ENCODE measurements at regions not wholly inside any gene's neighbourhood (a gene's known extent, or its start where the extent isn't known, plus 50 kb on each side); places are given as distances from the start of the nearest gene placed in this dataset.

GRCh38 chr2:173654896-173655265 lies 300.2 kb downstream of the CDCA7 start:
- Histone ChIP-seq H3K27ac (no peak overlapping the region), H3K4me3 (no peak overlapping the region), H3K4me1 (no peaks in the 10 kb centered on the region), H3K27me3 (no peaks in the 10 kb centered on the region), H3K9me3 (no peaks in the 10 kb centered on the region), H3K36me3 (no peaks in the 10 kb centered on the region)
- 65% methylated on average over 5 of the region's 5 CpGs for WGBS (ENCODE audit: insufficient coverage, low coverage, low lambda C conversion rate, missing lambda C conversion rate)
- ATAC-seq (no peak), DNase-seq (no peak)
- intact Hi-C loops (cut with DNase I), result no loop called here
- TF ChIP-seq CTCF (IDR thresholded peaks at IDR 0.05) (no peak), POLR2A (IDR thresholded peaks at IDR 0.05) (no peak)

- 62% methylated on average over 1 of the region's 1 CpG for WGBS (ENCODE audit: insufficient coverage, low coverage, low lambda C conversion rate, missing lambda C conversion rate)
- Histone ChIP-seq H3K4me1 (no peaks in the 10 kb centered on the region), H3K9me3 (no peaks in the 10 kb centered on the region), H3K27ac (no peak overlapping the region), H3K4me3 (no peak overlapping the region), H3K27me3 (no peaks in the 10 kb centered on the region), H3K36me3 (no peaks in the 10 kb centered on the region)
- no peak for ATAC-seq
- intact Hi-C loops (cut with DNase I), result no loop called here
- no peak for DNase-seq
- TF ChIP-seq POLR2A (IDR thresholded peaks at IDR 0.05) (no peak), CTCF (IDR thresholded peaks at IDR 0.05) (no peak)
Observed at GRCh38 chr2:173656086-173656485, 301.4 kb downstream of the CDCA7 start.

- H3K9me3 ChIP-seq, result no peaks in the 10 kb centered on the region
- H3K27ac ChIP-seq, result no peak overlapping the region
- DNase-seq, result no peak
- H3K27me3 ChIP-seq, result no peaks in the 10 kb centered on the region
- no peak overlapping the region for H3K4me3 ChIP-seq
- no peaks in the 10 kb centered on the region for H3K4me1 ChIP-seq
- no peaks in the 10 kb centered on the region for H3K36me3 ChIP-seq
- intact Hi-C loops (cut with DNase I), result no loop called here
- no peak for TF ChIP-seq CTCF (IDR thresholded peaks at IDR 0.05)
- 80% methylated on average over 8 of the region's 10 CpGs for WGBS (ENCODE audit: insufficient coverage, low coverage, low lambda C conversion rate, missing lambda C conversion rate)
- ATAC-seq, result no peak
Observed at GRCh38 chr2:173657996-173658717, 303.5 kb downstream of the CDCA7 start.

- no peaks in the 10 kb centered on the region for H3K27me3 ChIP-seq
- WGBS (ENCODE audit: insufficient coverage, low coverage, low lambda C conversion rate, missing lambda C conversion rate), result 40% methylated on average over 2 of the region's 2 CpGs
- intact Hi-C loops (cut with DNase I), result no loop called here
Observed at GRCh38 chr2:173658946-173659371, 304.3 kb downstream of the CDCA7 start.

More at GRCh38 chr2:173658946-173659371, 304.3 kb downstream of the CDCA7 start:
- TF ChIP-seq POLR2A (IDR thresholded peaks at IDR 0.05) (no peak), CTCF (IDR thresholded peaks at IDR 0.05) (no peak)
- Histone ChIP-seq H3K4me3 (no peak overlapping the region), H3K27ac (no peak overlapping the region), H3K4me1 (no peaks in the 10 kb centered on the region), H3K36me3 (no peaks in the 10 kb centered on the region), H3K9me3 (no peaks in the 10 kb centered on the region)
- DNase-seq, result no peak
- ATAC-seq, result no peak

Measured in right lobe of liver (tissue), 6 donors.